ENCODE measurements at regions not wholly inside any gene's neighbourhood (a gene's known extent, or its start where the extent isn't known, plus 50 kb on each side); places are given as distances from the start of the nearest gene placed in this dataset.
"Not testable (repeated sequence)": the region's sequence is repeated elsewhere in the genome, so short reads cannot be mapped to it uniquely, and the experiment has no call there.

- not testable (repeated sequence) for DNase-seq
These were observed 5454.6 kb upstream of the TPTE start for GRCh38 chr21:5066682-5067251.

DNA sequence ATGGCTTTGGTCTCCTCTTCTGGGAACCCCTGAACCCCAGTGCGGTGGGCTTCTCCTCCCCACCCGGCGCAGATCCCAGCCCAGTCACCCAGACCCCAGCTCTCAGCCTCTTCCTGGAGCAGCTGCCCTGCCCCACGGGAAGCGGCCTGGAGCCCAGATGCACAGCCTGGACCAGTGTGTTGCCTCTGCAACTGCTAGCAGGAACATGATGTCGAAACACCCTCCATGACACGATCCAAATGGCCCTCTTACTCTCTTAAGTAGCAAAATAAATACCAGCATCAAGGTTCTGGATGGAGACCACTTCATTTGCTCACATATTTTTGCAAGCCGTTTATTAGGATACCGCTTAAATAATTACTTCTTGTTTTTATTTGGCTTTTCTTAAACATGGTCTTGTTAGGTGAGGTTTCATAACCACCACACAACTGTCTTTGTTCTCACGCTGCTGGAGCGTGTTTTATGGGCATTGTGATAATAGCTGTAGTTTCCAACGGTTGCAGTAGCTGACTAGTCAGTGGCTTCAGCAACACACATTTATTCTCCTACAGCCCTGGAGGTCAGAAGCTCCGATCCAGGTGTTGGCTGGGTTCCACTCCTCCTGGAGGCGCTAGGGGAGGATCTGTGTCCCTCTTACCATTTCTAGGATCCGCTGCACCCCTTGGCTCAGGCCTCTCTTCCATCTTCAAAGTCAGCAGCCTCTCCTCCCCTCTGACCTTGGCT, 5453.9 kb upstream of the TPTE start:
- not testable (repeated sequence) for DNase-seq

DNA sequence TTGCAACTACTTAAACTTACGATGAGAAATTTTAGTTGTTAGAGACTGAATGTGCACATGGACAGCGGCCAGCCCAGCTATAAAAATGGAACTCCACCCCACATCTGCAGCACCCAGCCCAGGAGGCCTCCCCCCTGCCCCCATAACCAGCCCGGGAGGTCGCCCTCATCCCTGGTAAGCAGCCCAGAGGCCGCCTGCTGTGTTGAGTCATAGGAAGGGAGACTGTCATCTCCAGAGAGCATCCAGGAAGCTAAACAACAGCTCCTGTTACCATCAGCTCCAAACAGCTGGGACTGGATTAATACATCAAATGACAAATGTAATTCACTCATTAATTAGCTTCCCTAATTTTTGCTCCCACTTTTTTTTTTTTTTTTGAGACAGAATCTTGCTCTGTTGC, 5452.7 kb upstream of the TPTE start:
- DNase-seq = not testable (repeated sequence)

GRCh38 chr21:5071180-5071579, 5450.2 kb upstream of the TPTE start:
- not testable (repeated sequence) for DNase-seq

GRCh38 chr21:5076854-5077253, 5444.5 kb upstream of the TPTE start:
- DNase-seq = not testable (repeated sequence)

- not testable (repeated sequence) for DNase-seq
These were observed 5442.0 kb upstream of the TPTE start for GRCh38 chr21:5079361-5079760.

- DNase-seq = not testable (repeated sequence)
These were observed 5441.4 kb upstream of the TPTE start for GRCh38 chr21:5080015-5080414.

DNA sequence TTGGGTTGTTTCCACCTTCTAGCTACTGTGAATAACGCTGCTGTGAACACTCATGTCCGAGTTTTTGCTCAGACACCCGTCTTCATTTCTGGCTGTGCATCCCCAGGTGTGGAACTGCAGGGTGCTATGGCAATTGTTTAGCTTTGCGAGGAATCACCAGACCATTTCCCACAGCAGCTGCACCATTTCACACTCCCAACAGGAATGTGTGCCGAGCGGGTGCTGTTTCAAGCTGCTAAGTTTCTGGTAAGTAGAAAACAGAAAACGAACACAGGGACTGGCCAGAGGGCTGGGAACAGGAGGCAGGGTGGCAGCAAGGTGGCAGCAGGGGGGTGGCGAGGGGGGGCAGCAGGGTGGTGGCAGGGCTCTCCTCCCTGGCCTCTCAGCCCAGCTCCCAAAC, 5437.1 kb upstream of the TPTE start:
- DNase-seq = not testable (repeated sequence)

DNA sequence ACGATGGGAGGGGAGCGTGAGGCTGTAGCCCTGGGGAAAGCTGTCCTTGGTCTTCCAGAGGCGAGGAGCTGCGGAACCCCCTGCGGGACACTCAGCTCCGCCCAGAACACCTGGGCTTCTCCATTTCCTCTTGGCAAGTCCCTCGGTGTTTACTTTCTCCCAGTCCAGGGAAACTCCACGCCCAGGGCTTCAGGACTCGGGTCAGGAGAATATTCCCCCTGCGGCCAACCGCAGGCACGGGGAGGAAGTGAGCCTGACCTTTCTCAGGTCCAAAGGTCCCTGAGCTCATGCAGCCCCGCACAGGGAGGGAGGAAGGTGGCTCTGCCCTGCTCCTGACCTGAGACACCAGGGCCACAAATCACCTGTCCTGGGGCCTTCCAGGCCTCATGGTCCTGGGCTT, 5435.9 kb upstream of the TPTE start:
- DNase-seq = not testable (repeated sequence)

DNA sequence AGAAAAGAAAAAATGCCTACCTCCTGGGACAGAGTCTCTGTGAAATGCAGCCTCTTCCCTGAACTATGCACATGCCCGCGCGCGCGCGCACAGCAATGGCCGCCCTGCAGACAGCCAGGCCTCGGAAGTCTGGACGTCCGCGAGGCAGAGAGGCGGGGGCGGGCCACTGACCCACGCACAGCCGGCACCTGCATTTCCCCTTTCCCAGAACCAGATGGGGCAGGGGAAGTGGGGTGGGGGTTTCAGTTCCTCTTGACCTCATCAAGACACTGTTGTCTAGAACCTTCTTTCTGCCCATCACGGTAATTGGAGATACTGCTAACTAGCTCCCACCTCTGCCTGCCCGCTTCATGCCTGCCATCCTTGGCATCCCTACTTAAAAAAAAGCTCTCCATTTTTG, 5435.0 kb upstream of the TPTE start:
- DNase-seq = peak in 1 of 2 donors; percentile 59

- DNase-seq = not testable (repeated sequence)
These were observed 5432.6 kb upstream of the TPTE start for GRCh38 chr21:5088820-5089219.

DNA sequence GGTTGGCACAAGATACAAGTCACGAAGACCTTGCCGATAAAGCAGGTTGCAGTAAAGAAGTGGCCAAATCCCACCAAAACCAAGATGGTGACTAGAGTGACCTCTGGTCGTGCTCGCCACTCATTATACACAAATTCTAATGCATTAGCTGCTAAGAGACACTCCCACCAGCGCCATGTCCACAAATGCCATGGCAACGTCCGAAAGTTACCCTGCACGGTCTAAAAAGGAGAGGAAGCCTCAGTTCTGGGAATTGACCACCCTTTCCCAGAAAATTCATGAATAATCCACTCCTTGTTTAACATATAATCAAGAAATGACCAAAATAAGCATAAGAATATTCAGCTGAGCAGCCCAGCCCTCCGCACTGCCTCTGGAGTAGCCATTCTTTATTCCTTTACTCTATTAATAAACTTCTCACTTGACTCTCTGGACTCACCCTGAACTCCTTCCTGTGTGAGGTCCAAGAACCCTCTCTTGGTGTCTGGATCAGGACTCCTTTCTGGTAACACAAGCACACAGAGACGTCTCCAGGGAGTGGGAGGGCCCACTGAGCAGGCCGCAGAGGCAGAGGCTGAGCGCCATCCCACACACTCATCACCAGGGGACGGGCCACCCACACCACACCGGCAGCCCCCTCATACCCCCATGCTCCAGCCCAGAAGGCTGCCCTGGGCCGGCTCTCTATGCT, 5431.8 kb upstream of the TPTE start:
- DNase-seq = not testable (repeated sequence)

- not testable (repeated sequence) for DNase-seq
These were observed 5431.0 kb upstream of the TPTE start for GRCh38 chr21:5090132-5091079.

GRCh38 chr21:5091274-5091673, 5430.1 kb upstream of the TPTE start:
- DNase-seq = not testable (repeated sequence)

- not testable (repeated sequence) for DNase-seq
These were observed 5425.8 kb upstream of the TPTE start for GRCh38 chr21:5095628-5096027.

DNA sequence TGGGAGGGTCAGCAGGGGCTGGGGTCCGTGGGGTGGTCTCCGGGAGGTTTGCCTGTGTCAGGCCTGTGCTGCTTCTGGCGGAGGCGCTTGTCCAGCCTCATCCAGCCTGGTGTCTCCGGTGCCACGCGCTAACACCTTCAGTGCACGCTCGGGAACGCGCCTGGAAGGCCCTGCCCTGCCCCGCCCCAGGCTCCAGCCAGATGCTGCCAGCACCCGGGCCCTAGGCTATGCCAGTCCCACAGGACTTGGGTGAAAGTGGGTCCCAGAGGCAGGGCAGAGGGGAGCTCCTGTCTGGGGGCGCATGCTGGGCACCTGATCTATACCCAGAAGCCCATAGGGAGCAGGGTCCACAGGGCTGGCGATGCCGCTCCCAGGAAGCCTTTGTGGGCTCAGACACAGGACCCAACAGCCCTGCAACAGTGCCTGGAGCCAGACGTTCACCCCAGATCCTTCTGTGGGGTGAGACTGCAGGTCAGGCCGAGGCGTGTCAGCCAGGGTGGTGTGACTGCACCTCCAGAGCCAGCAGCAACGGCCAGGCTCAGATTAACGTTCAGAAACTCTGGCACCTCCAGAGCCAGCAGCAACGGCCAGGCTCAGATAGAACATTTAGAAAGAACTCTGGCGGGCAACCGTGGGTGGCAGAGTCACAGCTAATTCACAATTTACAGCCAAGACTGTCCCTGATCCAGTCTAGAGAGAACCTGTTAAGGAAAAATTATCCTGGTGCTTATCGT, 5423.2 kb upstream of the TPTE start:
- DNase-seq = not testable (repeated sequence)

DNA sequence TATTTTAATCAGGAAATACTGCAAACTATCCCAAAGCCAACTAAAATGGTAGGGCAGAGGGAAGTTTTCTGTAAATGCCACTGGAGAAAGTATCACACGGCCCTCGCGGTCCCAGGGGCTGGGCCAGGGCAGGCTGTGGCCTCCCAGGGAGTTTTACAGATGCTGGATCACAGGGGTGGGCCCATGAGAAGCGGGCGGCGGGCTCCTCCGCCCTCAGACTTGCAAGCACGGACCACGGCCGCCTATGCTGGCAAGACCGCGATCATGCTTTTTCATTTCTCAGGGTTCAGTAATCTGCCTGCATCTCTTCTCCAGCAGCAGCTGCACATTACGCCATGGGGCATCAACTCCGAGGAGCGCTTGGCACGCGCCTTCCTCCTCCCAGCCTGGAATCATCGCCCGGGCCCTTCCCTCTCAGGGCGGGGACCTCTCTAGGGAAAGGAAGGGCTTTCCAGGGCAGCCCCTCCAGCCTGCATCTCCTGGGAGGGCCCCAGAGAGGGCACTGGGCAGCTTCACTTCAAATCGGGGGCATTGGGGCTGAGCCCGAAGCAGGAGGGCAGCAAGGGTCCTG, 5420.7 kb upstream of the TPTE start:
- not testable (repeated sequence) for DNase-seq

DNA sequence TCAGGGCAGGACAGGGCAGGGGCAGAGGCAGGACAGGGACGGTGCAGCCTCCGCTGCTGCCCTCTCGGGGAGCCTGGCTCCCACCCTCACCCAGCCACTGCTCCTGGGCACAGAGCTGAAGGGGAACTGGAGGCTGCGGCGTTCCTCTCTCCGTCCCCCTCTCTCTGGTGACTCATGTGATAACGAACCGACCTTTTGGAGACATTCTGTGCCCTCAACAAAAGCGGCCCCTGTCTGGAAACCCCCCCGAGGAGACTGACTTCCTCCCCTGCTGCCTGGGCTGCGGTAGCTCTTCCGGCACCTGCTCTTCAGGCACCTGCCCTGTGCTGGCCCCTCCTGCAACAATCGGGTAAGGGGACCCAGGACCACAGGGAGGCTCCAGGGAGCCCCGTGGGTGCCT, 5419.6 kb upstream of the TPTE start:
- DNase-seq = peak; percentile 88 to 90

DNA sequence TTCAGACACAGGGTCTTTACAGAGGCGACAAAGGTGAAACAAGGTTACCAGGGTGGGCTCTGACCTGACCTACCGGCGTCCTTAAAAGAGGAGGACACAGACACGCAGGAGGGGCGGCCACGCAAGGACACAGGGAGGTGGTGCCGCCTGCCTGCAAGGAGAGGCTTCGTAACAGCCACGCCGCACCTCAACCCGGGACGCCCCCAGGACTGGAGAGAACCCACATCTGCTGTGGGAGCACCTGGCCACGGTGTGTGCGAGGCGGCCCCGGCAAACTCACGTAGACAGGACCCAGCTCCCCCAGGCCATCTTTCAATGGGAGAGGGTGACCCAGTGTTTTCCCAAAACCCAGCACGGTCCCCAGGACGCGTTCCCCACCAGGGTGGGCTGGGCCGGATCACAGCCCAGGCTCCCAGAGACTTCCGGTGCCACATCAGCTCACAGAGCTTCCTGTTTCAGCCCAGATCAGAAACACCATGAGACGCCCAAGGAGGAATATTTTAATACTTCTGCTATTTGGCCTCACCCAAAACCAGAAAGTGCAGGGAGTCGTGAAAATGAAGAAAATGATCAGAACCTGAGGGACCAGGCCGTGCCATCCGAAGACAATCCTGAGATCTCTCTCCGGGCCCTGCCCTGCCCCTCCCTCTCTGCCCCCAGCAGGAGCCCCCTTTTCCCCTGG, 5417.4 kb upstream of the TPTE start:
- DNase-seq = peak in 1 of 2 donors; percentile 27

GRCh38 chr21:5104562-5104928, 5416.8 kb upstream of the TPTE start:
- DNase-seq = not testable (repeated sequence)

Data from CD4-positive, alpha-beta T cell treated with Interleukin-4 for 1 hour (primary cell).